IMR-90 (cell line): ENCODE measurements at regions not wholly inside any gene's neighbourhood (a gene's known extent, or its start where the extent isn't known, plus 50 kb on each side); places are given as distances from the start of the nearest gene placed in this dataset.
A peak's percentile ranks its signal among the peaks of the same experiment; 100 is the strongest.

Experiments
- ATAC-seq: fragments of 200-7000 bp; cut with Tn5 transposase; 2 replicates; pipeline ENCODE4 v1.9.1; 2020; ENCODE audit warnings: low read depth, mild to moderate bottlenecking, moderate library complexity
- BruUV-seq: library from RNA; stranded (reverse); fragments of 400-500 nt; replicated peaks from 2 replicates; lab custom pipeline; 2021; lab: Mats Ljungman, UMichigan
- CTCF ChIA-PET: fragments of 300-600 bp; formaldehyde crosslinking; extraction: SDS; loops from one replicate; lab custom pipeline; 2021; ENCODE audit warnings: antibody characterized with exemption; lab: Yijun Ruan, JAX
- POLR2A ChIA-PET: fragments of 300-600 bp; sonication (Branson Sonifier 250); formaldehyde crosslinking; loops from one replicate; lab custom pipeline; 2022; ENCODE audit warnings: antibody characterized with exemption; ENCODE audit not compliant: unreplicated experiment; lab: Charles Lee
- DNase-seq: peaks from one replicate; pipeline ENCODE4 v3.0.0; 2013
- H2AFZ ChIP-seq: replicated peaks from 2 replicates; pipeline ENCODE3; 2013; ENCODE audit warnings: low read length, mild to moderate bottlenecking; ENCODE audit not compliant: poor library complexity
- H2AK5ac ChIP-seq: 2 replicates; pipeline ENCODE4 v1.6.1; 2013; ENCODE audit warnings: low read depth, low read length, inconsistent platforms
- H2AK9ac ChIP-seq: replicated peaks from 2 replicates; pipeline ENCODE3; 2013; ENCODE audit warnings: mild to moderate bottlenecking, low read depth, low read length, moderate library complexity; ENCODE audit not compliant: poor library complexity
- H2BK120ac ChIP-seq: 2 replicates; pipeline ENCODE4 v1.6.1; 2013; ENCODE audit warnings: low read depth, low read length, inconsistent platforms
- H2BK15ac ChIP-seq: 3 replicates; pipeline ENCODE4 v1.6.1; 2013; ENCODE audit warnings: low read depth, low read length, inconsistent platforms
- H2BK20ac ChIP-seq: 2 replicates; pipeline ENCODE4 v1.6.1; 2013; ENCODE audit warnings: low read depth, mild to moderate bottlenecking, inconsistent platforms, low read length, moderate library complexity
- H2BK5ac ChIP-seq: 2 replicates; pipeline ENCODE4 v1.6.1; 2013; ENCODE audit warnings: mild to moderate bottlenecking, low read depth, low read length, inconsistent platforms; ENCODE audit not compliant: poor library complexity, severe bottlenecking
- H3K14ac ChIP-seq: replicated peaks from 2 replicates; pipeline ENCODE4 v1.6.1; 2013; ENCODE audit warnings: low read depth, low read length, inconsistent platforms
- H3K18ac ChIP-seq: 2 replicates; pipeline ENCODE4 v1.6.1; 2013; ENCODE audit warnings: low read depth, low read length, control low read depth
- H3K23ac ChIP-seq: 2 replicates; pipeline ENCODE4 v1.6.1; 2013; ENCODE audit warnings: low read depth, low read length, inconsistent platforms
- H3K27ac ChIP-seq: 2 replicates; pipeline ENCODE4 v1.5.1; 2013; ENCODE audit warnings: mild to moderate bottlenecking, control low read depth, low read length; ENCODE audit not compliant: insufficient read depth
- H3K27me3 ChIP-seq: 2 replicates; pipeline ENCODE4 v1.6.1; 2013; ENCODE audit warnings: low read length; ENCODE audit not compliant: control insufficient read depth, insufficient read depth
- H3K36me3 ChIP-seq: 2 replicates; pipeline ENCODE4 v1.6.1; 2013; ENCODE audit warnings: low read length, mixed read lengths; ENCODE audit not compliant: control insufficient read depth, insufficient read depth
- H3K4ac ChIP-seq: 2 replicates; pipeline ENCODE4 v1.6.1; 2013; ENCODE audit warnings: low read depth, low read length, inconsistent platforms
- H3K4me1 ChIP-seq: 2 replicates; pipeline ENCODE4 v1.6.1; 2013; ENCODE audit warnings: low read length, mixed read lengths; ENCODE audit not compliant: control insufficient read depth, insufficient read depth
- H3K4me2 ChIP-seq: 2 replicates; pipeline ENCODE4 v1.6.1; 2013; ENCODE audit warnings: low read depth, mild to moderate bottlenecking, control low read depth, low read length, moderate library complexity
- H3K4me3 ChIP-seq: 2 replicates; pipeline ENCODE4 v1.5.1; 2013; ENCODE audit warnings: low read depth, mild to moderate bottlenecking, control low read depth, low read length, moderate library complexity; ENCODE audit not compliant: insufficient read depth
- H3K56ac ChIP-seq: 2 replicates; pipeline ENCODE4 v1.6.1; 2013; ENCODE audit warnings: low read length, inconsistent platforms; ENCODE audit not compliant: insufficient read depth; ENCODE audit errors: extremely low read depth
- H3K79me1 ChIP-seq, 2 experiments: 2 replicates each; pipeline ENCODE4 v1.6.1; 2013; ENCODE audit warnings: low read length in 2 of 2, inconsistent platforms in 1 of 2, low read depth in 1 of 2
- H3K9ac ChIP-seq: 2 replicates; pipeline ENCODE4 v1.6.1; 2013; ENCODE audit warnings: low read depth, low read length, control low read depth
- H3K9me1 ChIP-seq: 2 replicates; pipeline ENCODE4 v1.6.1; 2013; ENCODE audit warnings: low read length, inconsistent platforms; ENCODE audit not compliant: insufficient read depth
- H3K9me3 ChIP-seq: 2 replicates; pipeline ENCODE4 v1.6.1; 2013; ENCODE audit warnings: low read length; ENCODE audit not compliant: control insufficient read depth, insufficient read depth
- H4K20me1 ChIP-seq: 2 replicates; pipeline ENCODE4 v1.6.1; 2013; ENCODE audit warnings: low read length, inconsistent platforms; ENCODE audit not compliant: insufficient read depth
- H4K5ac ChIP-seq: 2 replicates; pipeline ENCODE4 v1.6.1; 2013; ENCODE audit warnings: mild to moderate bottlenecking, low read depth, low read length, control low read depth
- H4K8ac ChIP-seq, 2 experiments: 2 replicates each; pipeline ENCODE4 v1.6.1; 2013; ENCODE audit warnings: low read depth in 2 of 2, low read length in 2 of 2, control low read depth in 1 of 2, inconsistent platforms in 1 of 2
- H4K91ac ChIP-seq: 2 replicates; pipeline ENCODE4 v1.6.1; 2013; ENCODE audit warnings: low read depth, low read length, inconsistent platforms; ENCODE audit not compliant: insufficient read depth
- BHLHE40 ChIP-seq: fragments of 150-350 bp; IDR thresholded peaks from 2 replicates; pipeline ENCODE4 v1.6.1; 2016; ENCODE audit warnings: mild to moderate bottlenecking, low read depth, low read length
- FOS ChIP-seq: fragments of 150-350 bp; IDR thresholded peaks from 2 replicates; pipeline ENCODE4 v1.6.1; 2016; ENCODE audit warnings: low read depth, low read length
- MAZ ChIP-seq: IDR thresholded peaks from 2 replicates; pipeline ENCODE4 v1.6.1; 2012; ENCODE audit warnings: low read depth, mild to moderate bottlenecking, low read length, improper control_type of control experiment, moderate library complexity, borderline replicate concordance
- NFE2L2 ChIP-seq: fragments of 150-350 bp; IDR thresholded peaks from 2 replicates; pipeline ENCODE4 v1.6.1; 2016; ENCODE audit warnings: low read depth, mild to moderate bottlenecking, low read length
- POLR2A ChIP-seq: IDR thresholded peaks from 2 replicates; pipeline ENCODE4 v1.6.1; 2012; ENCODE audit warnings: mild to moderate bottlenecking, low read depth, low read length
- RAD21 ChIP-seq: IDR thresholded peaks from 2 replicates; pipeline ENCODE4 v1.6.1; 2012; ENCODE audit warnings: low read length, improper control_type of control experiment
- RCOR1 ChIP-seq: IDR thresholded peaks from 2 replicates; pipeline ENCODE4 v1.6.1; 2012; ENCODE audit warnings: mild to moderate bottlenecking, low read length, improper control_type of control experiment; ENCODE audit not compliant: insufficient replicate concordance
- WGBS, 2 experiments: methylation state at CpG; one replicate each; pipeline versions ENCODE4 v1.1.5 to v1.1.7; 2013; ENCODE audit warnings: missing lambda C conversion rate in 2 of 2; ENCODE audit not compliant: insufficient read length in 1 of 2; ENCODE audit errors: extremely low coverage in 2 of 2; 5-methylcytosine and 5-hydroxymethylcytosine counted together
- dilution Hi-C: fragments of 300-500 bp; cut with HindIII; formaldehyde crosslinking; loops from one replicate; pipeline ENCODE4 v1.14.3; 2018; ENCODE audit warnings: low sequenced_read_pairs; ENCODE audit not compliant: unreplicated experiment
- in situ Hi-C: fragments of 300-500 bp; cut with MboI; formaldehyde crosslinking; loops from 3 replicates; pipeline ENCODE4 v1.14.3; 2019; ENCODE audit warnings: low sequenced_read_pairs, inconsistent platforms, mixed read lengths
- intact Hi-C: fragments of 100-400 bp; cut with micrococcal nuclease; formaldehyde crosslinking; loops from 2 replicates; pipeline ENCODE4 v1.10.0; 2022
- TF ChIP-seq, protein P1 (sequence below): fragments of 150-350 bp; IDR thresholded peaks from 2 replicates; pipeline ENCODE4 v1.6.1; 2016; ENCODE audit warnings: low read depth, mild to moderate bottlenecking, low read length, moderate library complexity, borderline replicate concordance

DNA sequence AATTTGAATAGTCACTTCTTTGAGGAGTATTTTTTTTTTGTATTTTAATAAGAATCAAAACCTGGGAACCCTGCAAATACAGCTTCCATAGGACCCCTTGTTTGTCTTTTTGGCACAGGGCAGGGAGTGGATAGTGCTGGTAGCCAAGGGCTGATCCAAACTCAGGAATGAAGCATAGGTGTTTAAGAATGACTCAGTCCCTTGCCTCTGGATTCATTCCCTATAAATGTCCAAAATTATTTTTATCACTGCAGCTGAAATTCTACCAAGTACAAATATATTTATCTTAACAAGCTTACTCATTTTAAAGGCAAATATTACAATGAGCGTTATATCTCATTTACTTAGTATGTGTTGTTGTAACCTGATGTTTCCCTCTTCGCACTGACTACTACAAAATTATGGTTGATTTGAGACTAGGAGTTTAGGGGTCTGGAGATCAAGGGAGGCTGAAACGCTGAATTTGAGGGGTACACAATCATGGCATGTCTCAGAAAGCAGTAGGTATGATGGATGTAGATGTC is 278.6 kb upstream of the LYPLAL1 start:
- H3K9ac ChIP-seq: no peak overlapping the region
- CTCF ChIA-PET: no interaction called here
- in situ Hi-C loops (no loop called here), dilution Hi-C loops (no loop called here), intact Hi-C loops (no loop called here)
- no peak overlapping the region for H2BK120ac ChIP-seq
- H4K5ac ChIP-seq: no peak overlapping the region
- peak; percentile 14 for DNase-seq
- H3K4me3 ChIP-seq: no peak overlapping the region
- ATAC-seq: no peak
- H2BK5ac ChIP-seq: no peak overlapping the region
- H3K4me1 ChIP-seq: no peaks in the 10 kb centered on the region
- no TSS peak for BruUV-seq
- H3K27me3 ChIP-seq: no peaks in the 10 kb centered on the region
- H4K20me1 ChIP-seq: no peaks in the 10 kb centered on the region
- POLR2A ChIA-PET: no interaction called here
- H2BK15ac ChIP-seq: no peak overlapping the region
- H3K56ac ChIP-seq: no peak overlapping the region
- no peak overlapping the region for H4K8ac ChIP-seq
- no peak overlapping the region for H3K4me2 ChIP-seq
- H3K36me3 ChIP-seq: no peaks in the 10 kb centered on the region
- no peak overlapping the region for H2AK9ac ChIP-seq
- WGBS, 2 experiments: 88% methylated on average over 1 of the region's 3 CpGs; no CpG with 5 or more reads in 1 of the 2 experiments
- no peaks in the 10 kb centered on the region for H3K9me1 ChIP-seq
- H2AK5ac ChIP-seq: no peak overlapping the region
- TF ChIP-seq NFE2L2 (no peak), FOS (no peak), POLR2A (no peak), BHLHE40 (no peak), RCOR1 (no peak), RAD21 (no peak), MAZ (no peak)
- TF ChIP-seq, protein P1, sequence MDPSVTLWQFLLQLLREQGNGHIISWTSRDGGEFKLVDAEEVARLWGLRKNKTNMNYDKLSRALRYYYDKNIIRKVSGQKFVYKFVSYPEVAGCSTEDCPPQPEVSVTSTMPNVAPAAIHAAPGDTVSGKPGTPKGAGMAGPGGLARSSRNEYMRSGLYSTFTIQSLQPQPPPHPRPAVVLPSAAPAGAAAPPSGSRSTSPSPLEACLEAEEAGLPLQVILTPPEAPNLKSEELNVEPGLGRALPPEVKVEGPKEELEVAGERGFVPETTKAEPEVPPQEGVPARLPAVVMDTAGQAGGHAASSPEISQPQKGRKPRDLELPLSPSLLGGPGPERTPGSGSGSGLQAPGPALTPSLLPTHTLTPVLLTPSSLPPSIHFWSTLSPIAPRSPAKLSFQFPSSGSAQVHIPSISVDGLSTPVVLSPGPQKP: no peak
- H4K91ac ChIP-seq: no peak overlapping the region
- no peaks in the 10 kb centered on the region for H3K9me3 ChIP-seq
- no peak overlapping the region for H3K27ac ChIP-seq
- no peak overlapping the region for H3K23ac ChIP-seq
- H2BK20ac ChIP-seq: no peak overlapping the region
- no peak overlapping the region for H2AFZ ChIP-seq
- H3K18ac ChIP-seq: no peak overlapping the region
- no peaks in the 10 kb centered on the region for H3K79me1 ChIP-seq
- no peak overlapping the region for H3K4ac ChIP-seq
- H3K14ac ChIP-seq: 0 out of 2 replicates have a peak overlapping the region, but pooled peaks have one; percentile 42
